HCT116 (cell line): ENCODE measurements at regions not wholly inside any gene's neighbourhood (a gene's known extent, or its start where the extent isn't known, plus 50 kb on each side); places are given as distances from the start of the nearest gene placed in this dataset.

Experiments used
- ATAC-seq: fragments of 200-7000 bp; cut with Tn5 transposase; 2 replicates; pipeline ENCODE4 v1.9.1; 2020; ENCODE audit warnings: mild to moderate bottlenecking, moderate library complexity
- BruUV-seq: library from RNA; stranded (reverse); fragments of 400-500 nt; replicated peaks from 2 replicates; lab custom pipeline; 2021; lab: Mats Ljungman, UMichigan
- CTCF ChIA-PET: fragments of 300-600 bp; sonication (Branson Sonifier 250); formaldehyde crosslinking; loops from one replicate; lab custom pipeline; 2021; ENCODE audit warnings: antibody characterized with exemption; lab: Charles Lee
- POLR2A ChIA-PET: fragments of 300-600, 350-600 bp; sonication (Branson Sonifier 250); formaldehyde crosslinking; loops from one replicate; lab custom pipeline; 2021; ENCODE audit warnings: antibody characterized with exemption; lab: Charles Lee
- RAD21 ChIA-PET, 2 experiments: fragments of 300-600 bp; sonication (Branson Sonifier 250); formaldehyde crosslinking; loops; one replicate each; lab custom pipeline; 2023; ENCODE audit warnings: low total read pairs in 2 of 2; ENCODE audit not compliant: uncharacterized antibody in 2 of 2, unreplicated experiment in 2 of 2, low non-redundant PET in 1 of 2; lab: Charles Lee
- DNase-seq: peaks from one replicate; pipeline ENCODE4 v3.0.0-alpha.2; 2010; ENCODE audit warnings: low read depth, low spot score
- H2AFZ ChIP-seq: fragments of 200-600 bp; shearing (Covaris generic), sonication (generic); 2 replicates; pipeline ENCODE4 v1.6.1; 2017; ENCODE audit warnings: low read depth, mixed run types, mixed read lengths, antibody characterized with exemption, low read length; ENCODE audit not compliant: poor library complexity, severe bottlenecking
- H3K27ac ChIP-seq: 2 replicates; pipeline ENCODE4 v1.5.1; 2012; ENCODE audit warnings: low read depth, low read length
- H3K27me3 ChIP-seq: fragments of 200-600 bp; sonication (generic); 2 replicates; pipeline ENCODE4 v1.6.1; 2016; ENCODE audit warnings: mixed run types, low read length, mixed read lengths; ENCODE audit not compliant: insufficient read depth
- H3K36me3 ChIP-seq, 2 experiments: fragments of 200-500 bp in 1 of 2; fragments of 200-600 bp in 1 of 2; sonication (Bioruptor generic) in 1 of 2; sonication (generic) in 1 of 2; 2 replicates each; pipeline versions ENCODE4 v1.5.1 to v1.6.1; 2014 to 2016; ENCODE audit warnings: low read length in 2 of 2, inconsistent platforms in 1 of 2, mixed read lengths in 1 of 2, mixed run types in 1 of 2; ENCODE audit not compliant: insufficient read depth in 2 of 2, control insufficient read depth in 1 of 2
- H3K4me1 ChIP-seq, 2 experiments: fragments of 200-600 bp in 1 of 2; sonication (generic) in 1 of 2; 2 replicates each; pipeline versions ENCODE4 v1.5.1 to v1.6.1; 2012 to 2017; ENCODE audit warnings: low read length in 2 of 2, inconsistent platforms in 1 of 2, mild to moderate bottlenecking in 1 of 2, mixed read lengths in 1 of 2, mixed run types in 1 of 2, moderate library complexity in 1 of 2; ENCODE audit not compliant: insufficient read depth in 2 of 2, control insufficient read depth in 1 of 2
- H3K4me2 ChIP-seq: fragments of 200-600 bp; sonication (generic); 2 replicates; pipeline ENCODE4 v1.6.1; 2017; ENCODE audit warnings: mixed run types, low read length, mixed read lengths
- H3K4me3 ChIP-seq, 2 experiments: fragments of 200-600 bp in 1 of 2; sonication (generic) in 1 of 2; replicated peaks in 1 of 2; 2 replicates each; pipeline ENCODE4 v1.5.1; 2011 to 2016; ENCODE audit warnings: low read length in 2 of 2, control low read depth in 1 of 2, low read depth in 1 of 2, mild to moderate bottlenecking in 1 of 2, mixed read lengths in 1 of 2, mixed run types in 1 of 2
- H3K79me2 ChIP-seq: fragments of 200-600 bp; sonication (generic); 2 replicates; pipeline ENCODE4 v1.6.1; 2017; ENCODE audit warnings: mild to moderate bottlenecking, mixed run types, low read length, moderate library complexity, mixed read lengths; ENCODE audit not compliant: insufficient read depth
- H3K9ac ChIP-seq: fragments of 200-600 bp; sonication (generic); 2 replicates; pipeline ENCODE4 v1.6.1; 2016; ENCODE audit warnings: low read length, mixed read lengths
- H3K9me2 ChIP-seq: fragments of 200-600 bp; sonication (generic), shearing (Covaris generic); 2 replicates; pipeline ENCODE4 v1.6.1; 2017; ENCODE audit warnings: mixed run types, mild to moderate bottlenecking, moderate library complexity; ENCODE audit not compliant: insufficient read depth
- H3K9me3 ChIP-seq, 2 experiments: fragments of 200-500 bp in 1 of 2; fragments of 200-600 bp in 1 of 2; sonication (Bioruptor generic) in 1 of 2; sonication (generic) in 1 of 2; 2 replicates each; pipeline ENCODE4 v1.6.1; 2014 to 2017; ENCODE audit warnings: low read length in 2 of 2, mixed read lengths in 2 of 2, inconsistent platforms in 1 of 2, low read depth in 1 of 2, mild to moderate bottlenecking in 1 of 2, mixed run types in 1 of 2, moderate library complexity in 1 of 2; ENCODE audit not compliant: control insufficient read depth in 1 of 2, insufficient read depth in 1 of 2
- H4K20me1 ChIP-seq: fragments of 200-600 bp; sonication (generic), shearing (Covaris generic); 2 replicates; pipeline ENCODE4 v1.6.1; 2017; ENCODE audit warnings: mixed run types, mild to moderate bottlenecking, moderate library complexity; ENCODE audit not compliant: insufficient read depth
- CBX3 ChIP-seq: IDR thresholded peaks from 2 replicates; pipeline ENCODE4 v1.6.1; 2012; ENCODE audit warnings: low read depth
- FOSL1 ChIP-seq: IDR thresholded peaks from 2 replicates; pipeline ENCODE4 v1.6.1; 2012; ENCODE audit warnings: low read depth
- POLR2AphosphoS5 ChIP-seq: IDR thresholded peaks from 2 replicates; pipeline ENCODE4 v1.6.1; 2011; ENCODE audit warnings: mild to moderate bottlenecking, low read depth, low read length, moderate library complexity
- ZNF274 ChIP-seq: fragments of 200-500 bp; sonication (Bioruptor generic); IDR thresholded peaks from 2 replicates; pipeline ENCODE4 v1.6.1; 2014; ENCODE audit warnings: mild to moderate bottlenecking, low read depth, low read length, inconsistent platforms
- intact Hi-C: fragments of 100-400 bp; cut with micrococcal nuclease; formaldehyde crosslinking; loops from 2 replicates; pipeline ENCODE4 v1.10.0; 2022
- TF ChIP-seq, protein P1 (sequence below), 3 experiments: fragments of 200-600 bp in 1 of 3; sonication (generic) in 1 of 3; IDR thresholded peaks in 2 of 3; conservative IDR thresholded peaks in 1 of 3; 2 replicates each; pipeline ENCODE4 v1.5.1; 2012 to 2017; ENCODE audit warnings: low read depth in 2 of 3, low read length in 2 of 3, antibody characterized with exemption in 1 of 3, borderline replicate concordance in 1 of 3, control low read depth in 1 of 3, mild to moderate bottlenecking in 1 of 3, mixed read lengths in 1 of 3, mixed run types in 1 of 3, moderate library complexity in 1 of 3; ENCODE audit not compliant: insufficient read depth in 1 of 3
- TF ChIP-seq, protein P2 (sequence below): IDR thresholded peaks from 2 replicates; pipeline ENCODE4 v1.6.1; 2012

DNA sequence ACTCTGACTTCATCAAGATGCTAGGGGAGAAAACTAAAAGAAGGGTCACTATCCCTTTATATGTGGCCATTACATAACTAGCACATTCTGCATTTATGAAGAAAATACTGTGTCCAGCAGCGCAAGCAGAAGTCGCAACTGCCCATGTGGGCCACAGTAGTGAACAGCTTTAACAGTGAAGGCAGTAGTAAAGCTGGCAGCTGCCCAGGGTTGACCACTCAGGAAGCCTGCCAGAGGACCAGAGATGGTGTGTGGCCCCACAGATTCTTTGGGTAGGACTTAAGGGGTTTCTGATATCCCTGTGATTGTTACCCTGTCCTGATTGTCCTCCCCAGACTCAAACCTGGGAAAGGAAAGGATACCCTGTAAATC, 88.3 kb upstream of the NT5E start:
- TSS peak; percentile 75 for BruUV-seq
- ChIA-PET CTCF (interaction anchor here (1.8 to 2.6 kb wide), 2 partner anchors 122 to 175 kb away, joined by 9 to 13 read pairs; no protein-coding TSS in a partner anchor), RAD21 (interaction anchor here (0.6 to 1.3 kb wide), 5 partner anchors 88 to 121 kb away, joined by 3 to 4 read pairs (median 4); no protein-coding TSS in a partner anchor), POLR2A (interaction anchor here (1.0 to 3.4 kb wide), 10 partner anchors 9 to 317 kb away, joined by 3 to 27 read pairs (median 5); partner anchors contain the start of gene NT5E)
- Histone ChIP-seq H4K20me1 (no peaks in the 10 kb centered on the region), H3K4me2 (peak overlapping the region; percentile 58), H3K79me2 (no peaks in the 10 kb centered on the region), H3K36me3 (no peaks in the 10 kb centered on the region), H3K4me1 (peaks cover 19 to 67% of the 10 kb centered on the region in 2 experiments), H3K9me3 (no peaks in the 10 kb centered on the region), H3K9ac (peak overlapping the region; percentile 43), H2AFZ (peak overlapping the region; percentile 39), H3K27ac (peak overlapping the region; percentile 34), H3K4me3 (no peak overlapping the region), H3K9me2 (no peaks in the 10 kb centered on the region), H3K27me3 (no peaks in the 10 kb centered on the region)
- intact Hi-C loops, result loop anchor here (1.0 to 5.0 kb wide), 2 partner anchors 41 to 103 kb away; no protein-coding TSS in a partner anchor
- no peak for DNase-seq
- TF ChIP-seq POLR2AphosphoS5 (0 out of 2 replicates have a peak, but pooled peaks have one; percentile 3), CBX3 (peak; percentile 2), FOSL1 (no peak), ZNF274 (no peak)
- TF ChIP-seq, protein P1, sequence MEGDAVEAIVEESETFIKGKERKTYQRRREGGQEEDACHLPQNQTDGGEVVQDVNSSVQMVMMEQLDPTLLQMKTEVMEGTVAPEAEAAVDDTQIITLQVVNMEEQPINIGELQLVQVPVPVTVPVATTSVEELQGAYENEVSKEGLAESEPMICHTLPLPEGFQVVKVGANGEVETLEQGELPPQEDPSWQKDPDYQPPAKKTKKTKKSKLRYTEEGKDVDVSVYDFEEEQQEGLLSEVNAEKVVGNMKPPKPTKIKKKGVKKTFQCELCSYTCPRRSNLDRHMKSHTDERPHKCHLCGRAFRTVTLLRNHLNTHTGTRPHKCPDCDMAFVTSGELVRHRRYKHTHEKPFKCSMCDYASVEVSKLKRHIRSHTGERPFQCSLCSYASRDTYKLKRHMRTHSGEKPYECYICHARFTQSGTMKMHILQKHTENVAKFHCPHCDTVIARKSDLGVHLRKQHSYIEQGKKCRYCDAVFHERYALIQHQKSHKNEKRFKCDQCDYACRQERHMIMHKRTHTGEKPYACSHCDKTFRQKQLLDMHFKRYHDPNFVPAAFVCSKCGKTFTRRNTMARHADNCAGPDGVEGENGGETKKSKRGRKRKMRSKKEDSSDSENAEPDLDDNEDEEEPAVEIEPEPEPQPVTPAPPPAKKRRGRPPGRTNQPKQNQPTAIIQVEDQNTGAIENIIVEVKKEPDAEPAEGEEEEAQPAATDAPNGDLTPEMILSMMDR (IDR thresholded peaks at IDR 0.05 in 2 of 3, conservative IDR thresholded peaks at IDR 0.05 in 1 of 3; ENCODE audit: borderline replicate concordance in 1 of 3, insufficient read depth in 1 of 3, low read depth in 2 of 3, low read length in 2 of 3), result no peak
- TF ChIP-seq, protein P2, sequence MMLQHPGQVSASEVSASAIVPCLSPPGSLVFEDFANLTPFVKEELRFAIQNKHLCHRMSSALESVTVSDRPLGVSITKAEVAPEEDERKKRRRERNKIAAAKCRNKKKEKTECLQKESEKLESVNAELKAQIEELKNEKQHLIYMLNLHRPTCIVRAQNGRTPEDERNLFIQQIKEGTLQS, result no peak
- TF ChIP-seq, all 23 proteins: peak for 2
- peak; percentile 55 for ATAC-seq
